Fibroblast of peridontal ligament (primary cell): ENCODE measurements at regions not wholly inside any gene's neighbourhood (a gene's known extent, or its start where the extent isn't known, plus 50 kb on each side); places are given as distances from the start of the nearest gene placed in this dataset.

Experiments used
- DNase-seq: peaks from one replicate; pipeline ENCODE4 v3.0.0-alpha.2; 2010; ENCODE audit errors: extremely low read depth

DNA sequence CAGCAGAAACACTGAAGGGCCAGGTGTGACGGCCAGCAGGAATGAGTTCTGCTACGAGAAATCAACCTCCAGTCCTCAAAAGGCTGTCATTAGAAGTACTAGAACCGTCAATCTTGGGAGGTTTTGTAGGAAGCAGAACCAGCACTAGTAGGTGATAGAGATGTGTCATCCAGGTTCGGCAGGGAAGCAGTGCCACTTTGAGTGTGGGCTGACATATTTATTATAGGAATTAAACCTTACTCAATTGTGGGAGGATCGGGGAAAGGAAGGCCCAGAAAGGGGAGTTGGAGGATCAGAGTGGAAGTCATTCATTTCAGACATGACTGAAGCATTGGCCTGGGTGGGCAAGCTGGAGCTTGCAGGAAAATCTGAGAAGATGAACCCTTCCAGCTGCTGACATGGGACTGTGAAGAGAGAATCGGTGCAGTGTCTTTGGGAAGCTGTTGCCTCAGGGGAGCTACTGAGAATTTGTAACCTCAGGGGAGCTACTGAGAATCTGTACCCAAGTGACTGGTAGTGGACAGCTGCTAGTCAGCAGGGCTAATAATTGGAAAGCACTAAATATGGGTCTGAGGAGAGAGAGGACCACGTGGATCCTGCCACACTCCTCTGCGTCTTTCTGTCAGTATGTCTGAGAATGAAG lies 177.4 kb downstream of the SPRY1 start:
- no peak for DNase-seq

GRCh38 chr4:123575291-123575690 lies 178.7 kb downstream of the SPRY1 start:
- DNase-seq, result no peak

DNA sequence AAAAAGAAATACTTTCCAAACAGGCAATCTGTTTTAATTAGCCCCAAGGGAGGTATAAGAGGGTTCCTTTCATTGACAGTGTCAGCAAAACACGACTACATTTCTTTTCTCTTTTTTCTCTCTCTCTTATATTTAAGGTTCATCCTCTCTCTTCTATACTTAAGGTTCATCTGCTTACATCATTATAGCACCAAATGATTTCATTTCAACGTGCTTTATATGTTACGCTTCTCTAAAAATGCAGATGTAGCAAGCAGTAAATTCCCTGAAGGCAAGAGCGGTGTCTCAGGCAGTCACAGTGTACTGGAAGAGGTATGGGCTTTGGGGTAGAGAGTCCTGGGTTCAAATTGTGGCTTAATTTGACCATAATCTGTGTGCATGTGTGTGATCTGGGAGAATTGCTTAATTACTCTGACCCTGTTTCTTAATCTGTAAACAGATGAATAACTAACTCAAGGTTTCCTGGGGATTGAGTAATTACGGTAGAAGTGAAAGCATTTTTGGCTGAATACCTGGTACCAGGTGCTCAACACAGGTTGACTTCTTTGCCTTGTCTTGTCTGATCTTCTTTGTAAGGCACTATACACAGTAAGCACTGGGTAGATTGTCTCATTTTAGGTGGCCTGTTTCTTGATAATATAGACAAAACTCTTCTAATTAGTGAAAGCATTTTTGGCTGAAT lies 180.8 kb downstream of the SPRY1 start:
- no peak for DNase-seq

GRCh38 chr4:123578276-123579029 lies 181.9 kb downstream of the SPRY1 start:
- peak; percentile 42 for DNase-seq

DNA sequence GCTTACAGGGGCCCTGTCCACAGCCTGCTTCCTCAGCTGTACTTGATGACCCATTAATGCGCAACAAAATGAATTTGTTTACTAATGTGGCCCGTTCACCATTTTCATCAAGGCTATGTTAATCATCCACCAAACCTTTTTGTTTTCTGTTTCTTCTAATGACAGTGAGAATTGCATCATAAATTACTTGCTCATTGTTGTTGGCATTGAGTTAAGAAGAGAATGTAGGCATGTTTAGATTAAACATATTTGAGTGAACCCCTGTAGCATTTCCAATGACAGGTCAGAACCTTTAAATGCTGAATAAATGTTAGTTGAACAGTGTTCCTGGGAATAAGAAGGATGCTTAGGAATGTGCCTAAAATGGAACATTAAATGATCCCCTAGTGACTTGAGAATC lies 183.4 kb downstream of the SPRY1 start:
- DNase-seq, result peak; percentile 15

GRCh38 chr4:123580981-123581664 lies 184.5 kb downstream of the SPRY1 start:
- no peak for DNase-seq

- no peak for DNase-seq
Measured at GRCh38 chr4:123581802-123582201, 185.2 kb downstream of the SPRY1 start.

- DNase-seq, result no peak
Measured at GRCh38 chr4:123583043-123583442, 186.4 kb downstream of the SPRY1 start.

DNA sequence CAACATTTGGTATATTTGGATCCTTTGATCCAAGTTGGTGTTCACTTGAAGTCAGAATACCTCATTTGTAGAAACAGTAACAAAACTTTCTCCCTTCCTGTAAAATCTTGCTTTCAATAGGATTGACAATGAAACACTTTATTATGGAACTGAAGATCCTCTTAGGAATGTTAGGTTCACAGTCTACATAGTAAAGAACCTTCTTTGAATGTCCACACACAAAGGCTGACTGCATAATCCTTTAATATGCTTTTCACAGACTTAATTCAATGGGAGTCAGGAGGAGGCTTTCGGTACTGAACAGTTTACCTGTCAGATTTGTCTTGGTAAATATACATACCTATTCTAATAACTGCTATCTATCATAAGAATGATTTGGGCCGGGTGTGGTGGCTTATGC lies 188.5 kb downstream of the SPRY1 start:
- no peak for DNase-seq

- peak; percentile 90 for DNase-seq
Measured at GRCh38 chr4:123587983-123588494, 191.4 kb downstream of the SPRY1 start.

- peak; percentile 92 for DNase-seq
Measured at GRCh38 chr4:123588631-123589241, 192.1 kb downstream of the SPRY1 start.

GRCh38 chr4:123589301-123589700 lies 192.7 kb downstream of the SPRY1 start:
- DNase-seq, result no peak

DNA sequence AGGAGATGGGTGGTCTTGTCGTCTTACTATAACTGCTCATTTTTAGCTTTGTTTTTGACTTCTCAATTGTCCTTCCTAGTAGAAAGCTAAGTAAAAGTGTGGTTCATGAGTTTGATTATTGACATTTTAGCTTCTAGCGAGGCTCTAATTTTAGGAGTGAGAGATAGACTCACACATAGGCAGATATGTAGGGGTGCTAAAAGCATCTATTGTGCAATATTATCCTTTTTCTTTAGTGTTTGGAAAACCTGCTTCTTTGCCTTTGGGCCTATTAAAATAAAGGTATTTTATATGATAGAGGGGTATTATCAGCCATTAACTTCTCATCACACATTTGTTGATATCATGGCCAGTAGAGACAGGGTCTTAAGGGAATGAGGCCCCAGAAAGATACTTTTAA lies 195.3 kb downstream of the SPRY1 start:
- DNase-seq, result no peak

- DNase-seq, result no peak
Measured at GRCh38 chr4:123593655-123594054, 197.1 kb downstream of the SPRY1 start.

DNA sequence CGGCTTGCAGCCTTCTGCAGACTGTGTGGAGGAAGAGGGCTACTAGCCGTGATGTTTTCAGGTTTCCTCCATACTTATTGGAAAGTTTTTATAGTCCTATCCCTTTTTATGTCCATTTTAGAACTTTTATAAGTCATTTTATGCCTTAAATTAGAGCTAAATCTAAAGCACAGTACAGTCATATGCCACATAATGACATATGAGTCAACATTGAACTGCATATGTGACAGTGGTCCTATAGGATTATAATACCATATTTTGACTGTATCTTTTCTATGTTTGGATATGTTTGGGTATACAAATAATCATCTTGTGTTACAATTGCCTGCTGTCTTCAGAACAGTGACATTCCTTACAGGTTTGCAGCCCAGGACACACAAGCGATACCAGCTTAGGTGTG lies 200.2 kb downstream of the SPRY1 start:
- DNase-seq, result no peak

- peak; percentile 43 for DNase-seq
Measured at GRCh38 chr4:123597586-123597985, 201.0 kb downstream of the SPRY1 start.

GRCh38 chr4:123598331-123598730 lies 201.7 kb downstream of the SPRY1 start:
- no peak for DNase-seq

GRCh38 chr4:123599061-123599919 lies 202.7 kb downstream of the SPRY1 start:
- DNase-seq, result peak; percentile 73

DNA sequence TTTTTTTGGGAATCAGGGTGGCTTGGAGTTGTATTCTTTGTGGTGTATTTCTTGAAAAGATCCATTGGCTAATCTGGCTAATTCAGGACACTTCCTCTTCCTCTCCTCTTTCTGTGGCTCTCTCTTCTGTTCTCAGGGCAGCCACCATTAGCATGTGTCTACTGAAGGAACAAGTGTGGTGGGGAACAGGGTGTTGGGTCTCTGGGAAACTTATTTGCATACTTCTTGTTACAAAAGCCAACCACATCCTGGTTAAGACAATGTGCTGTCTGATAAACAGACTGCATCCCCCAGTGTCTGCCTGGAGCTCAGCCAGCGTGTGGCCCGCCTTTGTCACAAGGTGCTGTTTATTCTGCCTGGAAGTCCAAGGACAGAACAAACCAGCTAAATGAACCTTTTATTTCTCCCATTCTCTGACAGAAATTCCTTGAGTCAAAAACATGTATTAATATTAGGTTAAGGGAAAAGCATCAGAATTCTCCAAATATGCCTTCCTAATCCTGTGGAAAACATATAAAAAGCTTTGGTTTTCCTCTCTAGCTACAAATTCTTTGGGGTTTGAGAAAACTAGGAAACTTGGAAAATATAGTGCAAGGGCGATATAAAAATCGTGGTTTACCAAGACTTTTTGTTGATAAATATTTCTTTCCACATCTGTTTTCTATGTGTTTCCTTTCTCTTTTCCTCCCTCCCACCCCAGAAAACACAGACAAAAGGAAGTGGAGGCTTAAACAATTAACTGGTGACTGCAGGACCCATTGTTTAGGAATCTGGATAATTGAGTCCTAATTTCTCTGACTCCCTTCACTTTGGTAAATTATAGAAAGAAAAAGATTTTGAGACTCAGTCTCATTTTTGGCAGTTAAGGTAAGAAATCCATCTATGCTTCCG lies 203.6 kb downstream of the SPRY1 start:
- no peak for DNase-seq
